WTC11 (cell line): ENCODE measurements at regions not wholly inside any gene's neighbourhood (a gene's known extent, or its start where the extent isn't known, plus 50 kb on each side); places are given as distances from the start of the nearest gene placed in this dataset.

Experiments used
- ATAC-seq: fragments of 200-7000 bp; cut with Tn5 transposase; 2 replicates; pipeline ENCODE4 v1.10.0; 2021; ENCODE audit warnings: mild to moderate bottlenecking, moderate library complexity
- CTCF ChIA-PET: fragments of 300-600 bp; sonication (Branson Sonifier 250); formaldehyde crosslinking; loops from one replicate; lab custom pipeline; 2021; ENCODE audit warnings: antibody characterized with exemption; lab: Charles Lee
- POLR2A ChIA-PET: fragments of 350-600 bp; sonication (Branson Sonifier 250); formaldehyde crosslinking; loops from one replicate; lab custom pipeline; 2021; ENCODE audit warnings: antibody characterized with exemption; lab: Charles Lee
- DNase-seq: peaks from one replicate; pipeline ENCODE4 v3.0.0; 2021; ENCODE audit warnings: low spot score
- H3K27ac Mint-ChIP-seq: 2 replicates; pipeline ENCODE4 v1.8.0; 2021; ENCODE audit warnings: mixed read lengths
- H3K27me3 Mint-ChIP-seq: 2 replicates; pipeline ENCODE4 v1.8.0; 2021; ENCODE audit warnings: low read depth, mild to moderate bottlenecking, moderate library complexity, mixed read lengths
- H3K36me3 Mint-ChIP-seq: 2 replicates; pipeline ENCODE4 v1.8.0; 2021; ENCODE audit warnings: mixed read lengths
- H3K4me1 Mint-ChIP-seq: 2 replicates; pipeline ENCODE4 v1.8.0; 2022; ENCODE audit warnings: mixed read lengths
- H3K4me3 Mint-ChIP-seq: 2 replicates; pipeline ENCODE4 v1.8.0; 2021; ENCODE audit warnings: mild to moderate bottlenecking, moderate library complexity, mixed read lengths
- H3K9me3 Mint-ChIP-seq: 2 replicates; pipeline ENCODE4 v1.8.0; 2021; ENCODE audit warnings: mixed read lengths
- AR ChIP-seq: fragments of 250-450 bp; sonication (Bioruptor Pico); IDR thresholded peaks from 2 replicates; pipeline ENCODE4 v1.9.0; 2021; ENCODE audit warnings: mild to moderate bottlenecking
- ATF1 ChIP-seq: sonication (generic); formaldehyde crosslinking; IDR thresholded peaks from 2 replicates; pipeline ENCODE4 v1.8.1; 2023; ENCODE audit warnings: mild to moderate bottlenecking, moderate library complexity, missing genetic modification reagents
- CDX4 ChIP-seq: fragments of 250-450 bp; sonication (Bioruptor Pico); IDR thresholded peaks from 2 replicates; pipeline ENCODE4 v1.9.0; 2021; ENCODE audit warnings: moderate library complexity, mild to moderate bottlenecking, inconsistent platforms, borderline replicate concordance
- CREB1 ChIP-seq: sonication (generic); formaldehyde crosslinking; IDR thresholded peaks from 2 replicates; pipeline ENCODE4 v1.8.0; 2023; ENCODE audit warnings: mild to moderate bottlenecking, missing genetic modification reagents
- E2F4 ChIP-seq: sonication (generic); formaldehyde crosslinking; IDR thresholded peaks from 2 replicates; pipeline ENCODE4 v1.8.1; 2022; ENCODE audit warnings: low read depth, mild to moderate bottlenecking, moderate library complexity, missing genetic modification reagents, borderline replicate concordance
- ETV6 ChIP-seq: sonication (generic); formaldehyde crosslinking; IDR thresholded peaks from 2 replicates; pipeline ENCODE4 v1.8.1; 2022; ENCODE audit warnings: mild to moderate bottlenecking, missing genetic modification reagents
- GTF2I ChIP-seq: fragments of 250-450 bp; sonication (Bioruptor Pico); conservative IDR thresholded peaks from 2 replicates; pipeline ENCODE4 v1.4.0; 2021; ENCODE audit warnings: mild to moderate bottlenecking
- ZNF138 ChIP-seq: sonication (generic); formaldehyde crosslinking; conservative IDR thresholded peaks from 2 replicates; pipeline ENCODE4 v1.8.1; 2022; ENCODE audit warnings: mild to moderate bottlenecking, moderate library complexity, missing genetic modification reagents
- ZNF219 ChIP-seq: sonication (generic); formaldehyde crosslinking; IDR thresholded peaks from 2 replicates; pipeline ENCODE4 v1.8.0; 2023; ENCODE audit warnings: missing genetic modification reagents, mild to moderate bottlenecking, borderline replicate concordance
- ZNF263 ChIP-seq: sonication (generic); formaldehyde crosslinking; IDR thresholded peaks from 2 replicates; pipeline ENCODE4 v1.8.1; 2022; ENCODE audit warnings: low read depth, mild to moderate bottlenecking, moderate library complexity, missing genetic modification reagents
- ZNF317 ChIP-seq: sonication (generic); formaldehyde crosslinking; IDR thresholded peaks from 2 replicates; pipeline ENCODE4 v1.8.1; 2023; ENCODE audit warnings: low read depth, mild to moderate bottlenecking, moderate library complexity, missing genetic modification reagents, borderline replicate concordance
- ZNF396 ChIP-seq: fragments of 250-450 bp; sonication (Bioruptor Pico); IDR thresholded peaks from 2 replicates; pipeline ENCODE4 v1.8.0; 2021; ENCODE audit warnings: mild to moderate bottlenecking, moderate library complexity, borderline replicate concordance
- TF ChIP-seq, protein P1 (sequence below): sonication (generic); formaldehyde crosslinking; IDR thresholded peaks from 2 replicates; pipeline ENCODE4 v1.8.1; 2023; ENCODE audit warnings: mild to moderate bottlenecking, moderate library complexity, missing genetic modification reagents
- TF ChIP-seq, protein P2 (sequence below): sonication (generic); formaldehyde crosslinking; IDR thresholded peaks from 2 replicates; pipeline ENCODE4 v1.8.1; 2023; ENCODE audit warnings: mild to moderate bottlenecking, missing genetic modification reagents
- TF ChIP-seq, protein P3 (sequence below): sonication (generic); formaldehyde crosslinking; IDR thresholded peaks from 2 replicates; pipeline ENCODE4 v1.8.0; 2022; ENCODE audit warnings: mild to moderate bottlenecking, missing genetic modification reagents
- TF ChIP-seq, protein P4 (sequence below): sonication (generic); formaldehyde crosslinking; conservative IDR thresholded peaks from 2 replicates; pipeline ENCODE4 v1.8.1; 2023; ENCODE audit warnings: mild to moderate bottlenecking, low read depth, missing genetic modification reagents, moderate library complexity
- TF ChIP-seq, protein P5 (sequence below): sonication (generic); formaldehyde crosslinking; IDR thresholded peaks from 2 replicates; pipeline ENCODE4 v1.8.1; 2022; ENCODE audit warnings: mild to moderate bottlenecking, moderate library complexity, missing genetic modification reagents
- TF ChIP-seq, protein P6 (sequence below): sonication (generic); formaldehyde crosslinking; IDR thresholded peaks from 2 replicates; pipeline ENCODE4 v1.8.0; 2022; ENCODE audit warnings: mild to moderate bottlenecking, missing genetic modification reagents

- no peak for TF ChIP-seq ZNF219 (CRISPR knock-in tag)
- TF ChIP-seq, protein P1, sequence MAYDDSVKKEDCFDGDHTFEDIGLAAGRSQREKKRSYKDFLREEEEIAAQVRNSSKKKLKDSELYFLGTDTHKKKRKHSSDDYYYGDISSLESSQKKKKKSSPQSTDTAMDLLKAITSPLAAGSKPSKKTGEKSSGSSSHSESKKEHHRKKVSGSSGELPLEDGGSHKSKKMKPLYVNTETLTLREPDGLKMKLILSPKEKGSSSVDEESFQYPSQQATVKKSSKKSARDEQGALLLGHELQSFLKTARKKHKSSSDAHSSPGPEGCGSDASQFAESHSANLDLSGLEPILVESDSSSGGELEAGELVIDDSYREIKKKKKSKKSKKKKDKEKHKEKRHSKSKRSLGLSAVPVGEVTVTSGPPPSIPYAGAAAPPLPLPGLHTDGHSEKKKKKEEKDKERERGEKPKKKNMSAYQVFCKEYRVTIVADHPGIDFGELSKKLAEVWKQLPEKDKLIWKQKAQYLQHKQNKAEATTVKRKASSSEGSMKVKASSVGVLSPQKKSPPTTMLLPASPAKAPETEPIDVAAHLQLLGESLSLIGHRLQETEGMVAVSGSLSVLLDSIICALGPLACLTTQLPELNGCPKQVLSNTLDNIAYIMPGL (CRISPR knock-in tag), result no peak
- TF ChIP-seq, all 79 proteins: peak for 0
These were observed 54.7 kb downstream of the GADD45G start (continued) for GRCh38 chr9:89659473-89659872.

GRCh38 chr9:89659891-89660685, 55.3 kb downstream of the GADD45G start:
- TF ChIP-seq CDX4 (CRISPR knock-in tag) (no peak), GTF2I (CRISPR knock-in tag) (no peak), CREB1 (CRISPR knock-in tag) (no peak), AR (CRISPR knock-in tag) (no peak), ZNF396 (CRISPR knock-in tag) (no peak), ATF1 (CRISPR knock-in tag) (no peak), ZNF138 (CRISPR knock-in tag) (no peak), E2F4 (CRISPR knock-in tag) (no peak), ZNF317 (no peak), ETV6 (CRISPR knock-in tag) (no peak), ZNF263 (CRISPR knock-in tag) (no peak)
- TF ChIP-seq, protein P2, sequence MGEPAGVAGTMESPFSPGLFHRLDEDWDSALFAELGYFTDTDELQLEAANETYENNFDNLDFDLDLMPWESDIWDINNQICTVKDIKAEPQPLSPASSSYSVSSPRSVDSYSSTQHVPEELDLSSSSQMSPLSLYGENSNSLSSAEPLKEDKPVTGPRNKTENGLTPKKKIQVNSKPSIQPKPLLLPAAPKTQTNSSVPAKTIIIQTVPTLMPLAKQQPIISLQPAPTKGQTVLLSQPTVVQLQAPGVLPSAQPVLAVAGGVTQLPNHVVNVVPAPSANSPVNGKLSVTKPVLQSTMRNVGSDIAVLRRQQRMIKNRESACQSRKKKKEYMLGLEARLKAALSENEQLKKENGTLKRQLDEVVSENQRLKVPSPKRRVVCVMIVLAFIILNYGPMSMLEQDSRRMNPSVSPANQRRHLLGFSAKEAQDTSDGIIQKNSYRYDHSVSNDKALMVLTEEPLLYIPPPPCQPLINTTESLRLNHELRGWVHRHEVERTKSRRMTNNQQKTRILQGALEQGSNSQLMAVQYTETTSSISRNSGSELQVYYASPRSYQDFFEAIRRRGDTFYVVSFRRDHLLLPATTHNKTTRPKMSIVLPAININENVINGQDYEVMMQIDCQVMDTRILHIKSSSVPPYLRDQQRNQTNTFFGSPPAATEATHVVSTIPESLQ (CRISPR knock-in tag), result no peak
- TF ChIP-seq, protein P3, sequence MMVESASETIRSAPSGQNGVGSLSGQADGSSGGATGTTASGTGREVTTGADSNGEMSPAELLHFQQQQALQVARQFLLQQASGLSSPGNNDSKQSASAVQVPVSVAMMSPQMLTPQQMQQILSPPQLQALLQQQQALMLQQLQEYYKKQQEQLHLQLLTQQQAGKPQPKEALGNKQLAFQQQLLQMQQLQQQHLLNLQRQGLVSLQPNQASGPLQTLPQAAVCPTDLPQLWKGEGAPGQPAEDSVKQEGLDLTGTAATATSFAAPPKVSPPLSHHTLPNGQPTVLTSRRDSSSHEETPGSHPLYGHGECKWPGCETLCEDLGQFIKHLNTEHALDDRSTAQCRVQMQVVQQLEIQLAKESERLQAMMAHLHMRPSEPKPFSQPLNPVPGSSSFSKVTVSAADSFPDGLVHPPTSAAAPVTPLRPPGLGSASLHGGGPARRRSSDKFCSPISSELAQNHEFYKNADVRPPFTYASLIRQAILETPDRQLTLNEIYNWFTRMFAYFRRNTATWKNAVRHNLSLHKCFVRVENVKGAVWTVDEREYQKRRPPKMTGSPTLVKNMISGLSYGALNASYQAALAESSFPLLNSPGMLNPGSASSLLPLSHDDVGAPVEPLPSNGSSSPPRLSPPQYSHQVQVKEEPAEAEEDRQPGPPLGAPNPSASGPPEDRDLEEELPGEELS, result no peak
- TF ChIP-seq, protein P4, sequence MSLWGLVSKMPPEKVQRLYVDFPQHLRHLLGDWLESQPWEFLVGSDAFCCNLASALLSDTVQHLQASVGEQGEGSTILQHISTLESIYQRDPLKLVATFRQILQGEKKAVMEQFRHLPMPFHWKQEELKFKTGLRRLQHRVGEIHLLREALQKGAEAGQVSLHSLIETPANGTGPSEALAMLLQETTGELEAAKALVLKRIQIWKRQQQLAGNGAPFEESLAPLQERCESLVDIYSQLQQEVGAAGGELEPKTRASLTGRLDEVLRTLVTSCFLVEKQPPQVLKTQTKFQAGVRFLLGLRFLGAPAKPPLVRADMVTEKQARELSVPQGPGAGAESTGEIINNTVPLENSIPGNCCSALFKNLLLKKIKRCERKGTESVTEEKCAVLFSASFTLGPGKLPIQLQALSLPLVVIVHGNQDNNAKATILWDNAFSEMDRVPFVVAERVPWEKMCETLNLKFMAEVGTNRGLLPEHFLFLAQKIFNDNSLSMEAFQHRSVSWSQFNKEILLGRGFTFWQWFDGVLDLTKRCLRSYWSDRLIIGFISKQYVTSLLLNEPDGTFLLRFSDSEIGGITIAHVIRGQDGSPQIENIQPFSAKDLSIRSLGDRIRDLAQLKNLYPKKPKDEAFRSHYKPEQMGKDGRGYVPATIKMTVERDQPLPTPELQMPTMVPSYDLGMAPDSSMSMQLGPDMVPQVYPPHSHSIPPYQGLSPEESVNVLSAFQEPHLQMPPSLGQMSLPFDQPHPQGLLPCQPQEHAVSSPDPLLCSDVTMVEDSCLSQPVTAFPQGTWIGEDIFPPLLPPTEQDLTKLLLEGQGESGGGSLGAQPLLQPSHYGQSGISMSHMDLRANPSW (CRISPR knock-in tag), result no peak
- TF ChIP-seq, protein P5, sequence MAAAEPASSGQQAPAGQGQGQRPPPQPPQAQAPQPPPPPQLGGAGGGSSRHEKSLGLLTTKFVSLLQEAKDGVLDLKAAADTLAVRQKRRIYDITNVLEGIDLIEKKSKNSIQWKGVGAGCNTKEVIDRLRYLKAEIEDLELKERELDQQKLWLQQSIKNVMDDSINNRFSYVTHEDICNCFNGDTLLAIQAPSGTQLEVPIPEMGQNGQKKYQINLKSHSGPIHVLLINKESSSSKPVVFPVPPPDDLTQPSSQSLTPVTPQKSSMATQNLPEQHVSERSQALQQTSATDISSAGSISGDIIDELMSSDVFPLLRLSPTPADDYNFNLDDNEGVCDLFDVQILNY (CRISPR knock-in tag), result no peak
- TF ChIP-seq, protein P6, sequence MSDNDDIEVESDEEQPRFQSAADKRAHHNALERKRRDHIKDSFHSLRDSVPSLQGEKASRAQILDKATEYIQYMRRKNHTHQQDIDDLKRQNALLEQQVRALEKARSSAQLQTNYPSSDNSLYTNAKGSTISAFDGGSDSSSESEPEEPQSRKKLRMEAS (CRISPR knock-in tag), result no peak
- ATAC-seq, result no peak
- H3K4me3 Mint-ChIP-seq, result no peak overlapping the region
- CTCF ChIA-PET, result interaction anchor here (1.2 to 3.1 kb wide), 2 partner anchors 15 to 67 kb away, joined by 3 to 15 read pairs; no protein-coding TSS in a partner anchor
- peaks cover 12% of the 10 kb centered on the region for H3K27me3 Mint-ChIP-seq
- H3K27ac Mint-ChIP-seq, result no peak overlapping the region
- no peaks in the 10 kb centered on the region for H3K36me3 Mint-ChIP-seq
- H3K9me3 Mint-ChIP-seq, result no peaks in the 10 kb centered on the region
- H3K4me1 Mint-ChIP-seq, result peaks cover 72% of the 10 kb centered on the region
- POLR2A ChIA-PET, result interaction anchor here (0.7 kb wide), 1 partner anchor 39 kb away, joined by 6 read pairs; no protein-coding TSS in a partner anchor
- DNase-seq, result no peak
